ENCODE measurements at regions not wholly inside any gene's neighbourhood (a gene's known extent, or its start where the extent isn't known, plus 50 kb on each side); places are given as distances from the start of the nearest gene placed in this dataset.

GRCh38 chr7:157476201-157476600 is 139.4 kb downstream of the DNAJB6 start:
- TF ChIP-seq POLR2A (IDR thresholded peaks at IDR 0.05) = no peak
- TF ChIP-seq, protein P1, sequence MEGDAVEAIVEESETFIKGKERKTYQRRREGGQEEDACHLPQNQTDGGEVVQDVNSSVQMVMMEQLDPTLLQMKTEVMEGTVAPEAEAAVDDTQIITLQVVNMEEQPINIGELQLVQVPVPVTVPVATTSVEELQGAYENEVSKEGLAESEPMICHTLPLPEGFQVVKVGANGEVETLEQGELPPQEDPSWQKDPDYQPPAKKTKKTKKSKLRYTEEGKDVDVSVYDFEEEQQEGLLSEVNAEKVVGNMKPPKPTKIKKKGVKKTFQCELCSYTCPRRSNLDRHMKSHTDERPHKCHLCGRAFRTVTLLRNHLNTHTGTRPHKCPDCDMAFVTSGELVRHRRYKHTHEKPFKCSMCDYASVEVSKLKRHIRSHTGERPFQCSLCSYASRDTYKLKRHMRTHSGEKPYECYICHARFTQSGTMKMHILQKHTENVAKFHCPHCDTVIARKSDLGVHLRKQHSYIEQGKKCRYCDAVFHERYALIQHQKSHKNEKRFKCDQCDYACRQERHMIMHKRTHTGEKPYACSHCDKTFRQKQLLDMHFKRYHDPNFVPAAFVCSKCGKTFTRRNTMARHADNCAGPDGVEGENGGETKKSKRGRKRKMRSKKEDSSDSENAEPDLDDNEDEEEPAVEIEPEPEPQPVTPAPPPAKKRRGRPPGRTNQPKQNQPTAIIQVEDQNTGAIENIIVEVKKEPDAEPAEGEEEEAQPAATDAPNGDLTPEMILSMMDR (IDR thresholded peaks at IDR 0.05) = no peak
